B cell (primary cell): ENCODE measurements at regions not wholly inside any gene's neighbourhood (a gene's known extent, or its start where the extent isn't known, plus 50 kb on each side); places are given as distances from the start of the nearest gene placed in this dataset.

Experiments used
- ATAC-seq: fragments of 200-7000 bp; cut with Tn5 transposase; one replicate; pipeline ENCODE4 v1.10.0; 2021; ENCODE audit warnings: low read depth, mild to moderate bottlenecking, moderate number of reproducible peaks, moderate library complexity
- CTCF ChIA-PET: fragments of 350-600 bp; sonication (Branson Sonifier 250); formaldehyde crosslinking; loops from one replicate; lab custom pipeline; 2021; ENCODE audit warnings: antibody characterized with exemption, inconsistent platforms; lab: Charles Lee
- POLR2A ChIA-PET: fragments of 350-600 bp; sonication (Branson Sonifier 250); formaldehyde crosslinking; loops from one replicate; lab custom pipeline; 2021; ENCODE audit warnings: antibody characterized with exemption; lab: Charles Lee
- DNase-seq: peaks from one replicate; pipeline ENCODE4 v3.0.0; 2013
- H2AFZ ChIP-seq: 2 replicates; pipeline ENCODE4 v1.6.1; 2012; ENCODE audit warnings: mild to moderate bottlenecking, low read depth, low read length; ENCODE audit not compliant: insufficient read depth, poor library complexity, severe bottlenecking
- H3K27ac ChIP-seq, 2 donors: 1 replicate in 1 of 2; 2 replicates in 1 of 2; pipeline ENCODE4 v1.5.1; 2012 to 2013; ENCODE audit warnings: low read length in 2 of 2, mild to moderate bottlenecking in 2 of 2, moderate library complexity in 1 of 2
- H3K27me3 ChIP-seq, 4 experiments: fragments of 200-600 bp in 1 of 4; sonication (generic) in 1 of 4; replicated peaks in 1 of 4; 1 replicate in 2 of 4; 2 replicates in 2 of 4; pipeline versions ENCODE4 v1.6.1 to v1.7.0; 2013 to 2016; ENCODE audit warnings: low read length in 3 of 4, mild to moderate bottlenecking in 2 of 4, mixed read lengths in 1 of 4, moderate library complexity in 1 of 4; ENCODE audit not compliant: insufficient read depth in 4 of 4, control insufficient read depth in 3 of 4; ENCODE audit errors: control extremely low read depth in 1 of 4
- H3K36me3 ChIP-seq, 2 experiments: replicated peaks in 1 of 2; 1 replicate in 1 of 2; 2 replicates in 1 of 2; pipeline versions ENCODE4 v1.6.1 to v1.7.1; 2013; ENCODE audit warnings: low read length in 1 of 2; ENCODE audit not compliant: insufficient read depth in 2 of 2, control insufficient read depth in 1 of 2; ENCODE audit errors: control extremely low read depth in 1 of 2, extremely low read depth in 1 of 2
- H3K4me1 ChIP-seq, 2 donors: fragments of 200-600 bp in 1 of 2; sonication (generic) in 1 of 2; 1 replicate in 1 of 2; 2 replicates in 1 of 2; pipeline versions ENCODE4 v1.5.1 to v1.6.1; 2013 to 2017; ENCODE audit warnings: low read length in 2 of 2; ENCODE audit not compliant: control insufficient read depth in 2 of 2, insufficient read depth in 2 of 2
- H3K4me2 ChIP-seq: replicated peaks from 2 replicates; pipeline ENCODE3; 2012; ENCODE audit warnings: mild to moderate bottlenecking, low read depth, low read length; ENCODE audit not compliant: poor library complexity, severe bottlenecking
- H3K4me3 ChIP-seq, 5 experiments: fragments of 200-600 bp in 1 of 5; sonication (generic) in 1 of 5; 1 replicate in 3 of 5; 2 replicates in 2 of 5; pipeline versions ENCODE4 v1.5.1 to v1.7.0; 2011 to 2016; ENCODE audit warnings: low read length in 4 of 5, mild to moderate bottlenecking in 4 of 5, low read depth in 2 of 5, control low read depth in 1 of 5, moderate library complexity in 1 of 5; ENCODE audit not compliant: insufficient read depth in 1 of 5; ENCODE audit errors: control extremely low read depth in 1 of 5, extremely low read depth in 1 of 5
- H3K79me2 ChIP-seq: fragments of 200-600 bp; sonication (generic); one replicate; pipeline ENCODE4 v1.6.0; 2016; ENCODE audit warnings: low read length; ENCODE audit not compliant: control insufficient read depth, insufficient read depth
- H3K9ac ChIP-seq: fragments of 200-600 bp; sonication (generic); 2 replicates; pipeline ENCODE4 v1.6.1; 2017; ENCODE audit warnings: mild to moderate bottlenecking, low read length, moderate library complexity
- H3K9me3 ChIP-seq, 3 donors: one replicate each; pipeline versions ENCODE4 v1.6.1 to v1.7.1; 2013; ENCODE audit warnings: low read length in 2 of 3; ENCODE audit not compliant: control insufficient read depth in 2 of 3, insufficient read depth in 1 of 3; ENCODE audit errors: control extremely low read depth in 1 of 3
- H4K20me1 ChIP-seq: 2 replicates; pipeline ENCODE4 v1.6.0; 2012; ENCODE audit warnings: mild to moderate bottlenecking, low read length; ENCODE audit not compliant: insufficient read depth, control insufficient read depth, poor library complexity, severe bottlenecking
- H3K27ac Mint-ChIP-seq: one replicate; pipeline ENCODE4 v1.8.0; 2021; ENCODE audit warnings: mixed read lengths
- H3K27me3 Mint-ChIP-seq: one replicate; pipeline ENCODE4 v1.8.0; 2021; ENCODE audit warnings: mixed read lengths
- H3K4me1 Mint-ChIP-seq: one replicate; pipeline ENCODE4 v1.8.0; 2021; ENCODE audit warnings: mixed read lengths
- H3K4me3 Mint-ChIP-seq: one replicate; pipeline ENCODE4 v1.8.0; 2021; ENCODE audit warnings: mixed read lengths
- H3K9me3 Mint-ChIP-seq: one replicate; pipeline ENCODE4 v1.8.0; 2022; ENCODE audit warnings: mixed read lengths; ENCODE audit not compliant: insufficient read depth
- CTCF ChIP-seq: fragments of 200-600 bp; IDR thresholded peaks from one replicate; pipeline ENCODE4 v1.8.0; 2022; ENCODE audit warnings: antibody characterized with exemption, mild to moderate bottlenecking
- EZH2 ChIP-seq: IDR thresholded peaks from 2 replicates; pipeline ENCODE4 v1.6.1; 2012; ENCODE audit warnings: borderline replicate concordance, low read depth, mild to moderate bottlenecking, moderate library complexity, low read length; ENCODE audit not compliant: insufficient read depth, poor library complexity, severe bottlenecking
- WGBS: methylation state at CpG from one replicate; pipeline ENCODE4 v1.1.5; 2013; ENCODE audit warnings: missing lambda C conversion rate; ENCODE audit not compliant: insufficient coverage; 5-methylcytosine and 5-hydroxymethylcytosine counted together
- intact Hi-C: fragments of 100-400 bp; cut with micrococcal nuclease; formaldehyde crosslinking; loops from one replicate; pipeline ENCODE4 v1.10.0; 2022

GRCh38 chr6:41416501-41416837 lies 81.1 kb downstream of the NCR2 start:
- Mint-ChIP-seq H3K4me1 (no peaks in the 10 kb centered on the region), H3K27me3 (peaks cover 58% of the 10 kb centered on the region), H3K27ac (no peak overlapping the region), H3K9me3 (no peaks in the 10 kb centered on the region), H3K4me3 (no peak overlapping the region)
- DNase-seq (no peak), ATAC-seq (no peak)
- H3K79me2 ChIP-seq, result no peaks in the 10 kb centered on the region
- no peaks in the 10 kb centered on the region for H3K36me3 ChIP-seq
- POLR2A ChIA-PET, result no interaction called here
- no peak overlapping the region for H3K9ac ChIP-seq
- no CpG with 5 or more reads among the region's 6 CpGs for WGBS
- no peak overlapping the region for H3K4me2 ChIP-seq
- H3K27me3 ChIP-seq, result peaks cover 0 to 47% (median 12%) of the 10 kb centered on the region in 4 experiments
- no peaks in the 10 kb centered on the region for H3K4me1 ChIP-seq
- no peak overlapping the region for H3K4me3 ChIP-seq
- intact Hi-C loops, result no loop called here
- no peak overlapping the region for H2AFZ ChIP-seq
- CTCF ChIA-PET, result no interaction called here
- H3K27ac ChIP-seq, result no peak overlapping the region
- peaks cover 0 to 10% (median 5%) of the 10 kb centered on the region in 3 donors for H3K9me3 ChIP-seq
- H4K20me1 ChIP-seq, result no peaks in the 10 kb centered on the region
- TF ChIP-seq CTCF, result no peak

DNA sequence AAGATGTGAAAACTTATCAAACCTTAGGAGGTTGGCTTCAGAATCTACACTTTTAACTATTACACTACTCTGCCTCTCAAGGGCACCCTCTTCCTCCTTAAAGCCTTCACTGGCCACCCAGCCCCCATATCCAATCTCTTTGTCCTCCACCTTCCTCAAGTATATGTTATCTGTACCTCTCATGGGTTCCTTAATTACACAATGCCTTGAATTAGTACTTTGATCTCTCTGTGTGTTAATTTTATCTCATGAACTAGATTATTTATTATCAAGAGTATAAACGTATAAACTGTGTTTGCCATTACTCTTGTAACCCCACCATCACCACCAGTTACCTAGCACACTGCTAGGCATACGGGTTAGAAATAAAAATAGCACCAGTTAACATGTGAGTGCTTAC lies 83.3 kb downstream of the NCR2 start:
- no peaks in the 10 kb centered on the region for H3K36me3 ChIP-seq
- TF ChIP-seq CTCF, result no peak
- TF ChIP-seq EZH2, result no peak
- H3K27ac ChIP-seq, result no peak overlapping the region
- no peak overlapping the region for H3K9ac ChIP-seq
- no peak overlapping the region for H3K4me2 ChIP-seq
- peaks cover 0 to 45% (median 8%) of the 10 kb centered on the region in 4 experiments for H3K27me3 ChIP-seq
- no peak for ATAC-seq
- POLR2A ChIA-PET, result no interaction called here
- H3K79me2 ChIP-seq, result no peaks in the 10 kb centered on the region
- peaks cover 0 to 10% (median 5%) of the 10 kb centered on the region in 3 donors for H3K9me3 ChIP-seq
- peaks cover 47% of the 10 kb centered on the region for H3K27me3 Mint-ChIP-seq
- no peaks in the 10 kb centered on the region for H3K4me1 ChIP-seq
- no peak overlapping the region for H3K4me3 Mint-ChIP-seq
- H3K4me3 ChIP-seq, result no peak overlapping the region
- DNase-seq, result no peak
- H3K4me1 Mint-ChIP-seq, result no peaks in the 10 kb centered on the region
- H4K20me1 ChIP-seq, result no peaks in the 10 kb centered on the region
- intact Hi-C loops, result no loop called here
- no CpG with 5 or more reads among the region's 2 CpGs for WGBS
- H3K27ac Mint-ChIP-seq, result no peak overlapping the region
- H3K9me3 Mint-ChIP-seq, result no peaks in the 10 kb centered on the region
- no peak overlapping the region for H2AFZ ChIP-seq
- CTCF ChIA-PET, result no interaction called here
